DOHH2 (cell line): ENCODE measurements at regions not wholly inside any gene's neighbourhood (a gene's known extent, or its start where the extent isn't known, plus 50 kb on each side); places are given as distances from the start of the nearest gene placed in this dataset.

Experiments used
- H3F3A ChIP-seq: fragments of 200-600 bp; sonication (generic), shearing (Covaris generic); 2 replicates; pipeline ENCODE4 v1.6.0; 2016; ENCODE audit warnings: antibody characterized with exemption, mild to moderate bottlenecking; ENCODE audit not compliant: control insufficient read depth, insufficient read depth
- H3K27ac ChIP-seq: fragments of 200-600 bp; sonication (generic); 2 replicates; pipeline ENCODE4 v1.5.1; 2014; ENCODE audit warnings: low read depth, mild to moderate bottlenecking, low read length, moderate library complexity
- H3K27me3 ChIP-seq: fragments of 200-600 bp; sonication (generic); 2 replicates; pipeline ENCODE4 v1.6.1; 2014; ENCODE audit warnings: mild to moderate bottlenecking, low read length, mixed read lengths; ENCODE audit not compliant: control insufficient read depth
- H3K36me3 ChIP-seq: fragments of 200-600 bp; sonication (generic); 2 replicates; pipeline ENCODE4 v1.6.1; 2014; ENCODE audit warnings: mild to moderate bottlenecking, low read length, moderate library complexity, mixed read lengths; ENCODE audit not compliant: control insufficient read depth
- H3K4me1 ChIP-seq: fragments of 200-600 bp; sonication (generic); 2 replicates; pipeline ENCODE4 v1.6.1; 2014; ENCODE audit warnings: mild to moderate bottlenecking, low read length, mixed read lengths; ENCODE audit not compliant: control insufficient read depth
- H3K4me2 ChIP-seq: fragments of 200-600 bp; sonication (generic); 2 replicates; pipeline ENCODE4 v1.6.0; 2014; ENCODE audit warnings: mild to moderate bottlenecking, low read length, moderate library complexity
- H3K4me3 ChIP-seq: fragments of 200-600 bp; sonication (generic); 2 replicates; pipeline ENCODE4 v1.5.1; 2014; ENCODE audit warnings: mild to moderate bottlenecking, low read length, mixed read lengths
- H3K79me2 ChIP-seq: fragments of 200-600 bp; sonication (generic); 2 replicates; pipeline ENCODE4 v1.6.1; 2014; ENCODE audit warnings: mild to moderate bottlenecking, low read length, mixed read lengths; ENCODE audit not compliant: control insufficient read depth
- H3K9me2 ChIP-seq: fragments of 200-600 bp; sonication (generic); replicated peaks from 2 replicates; pipeline ENCODE4 v1.6.1; 2014; ENCODE audit warnings: mild to moderate bottlenecking, low read length, mixed read lengths; ENCODE audit not compliant: control insufficient read depth
- H3K9me3 ChIP-seq: fragments of 200-600 bp; sonication (generic); 2 replicates; pipeline ENCODE4 v1.6.1; 2014; ENCODE audit warnings: antibody characterized with exemption, low read length, mixed read lengths; ENCODE audit not compliant: control insufficient read depth, insufficient read depth
- H4K20me1 ChIP-seq: fragments of 200-600 bp; sonication (generic); 2 replicates; pipeline ENCODE4 v1.6.0; 2014; ENCODE audit warnings: low read depth, mild to moderate bottlenecking, antibody characterized with exemption, low read length, moderate library complexity; ENCODE audit not compliant: control insufficient read depth, insufficient read depth
- CTCF ChIP-seq: fragments of 200-600 bp; sonication (generic); IDR thresholded peaks from one replicate; pipeline ENCODE4 v1.5.1; 2014; ENCODE audit warnings: antibody characterized with exemption, mild to moderate bottlenecking, low read depth, low read length; ENCODE audit not compliant: poor library complexity, severe bottlenecking
- EZH2phosphoT487 ChIP-seq: fragments of 200-600 bp; sonication (generic); IDR thresholded peaks from 2 replicates; pipeline ENCODE4 v1.6.1; 2017; ENCODE audit warnings: borderline replicate concordance, mild to moderate bottlenecking, antibody characterized with exemption, low read length, moderate library complexity, mixed read lengths

- no peak for TF ChIP-seq CTCF
- no peak for TF ChIP-seq EZH2phosphoT487
- no peak overlapping the region for H3K4me2 ChIP-seq
- H3K79me2 ChIP-seq: no peaks in the 10 kb centered on the region
- H3K36me3 ChIP-seq: no peaks in the 10 kb centered on the region
- H3K4me1 ChIP-seq: no peaks in the 10 kb centered on the region
- no peaks in the 10 kb centered on the region for H3K9me3 ChIP-seq
- H3K27ac ChIP-seq: no peak overlapping the region
- no peak overlapping the region for H3K4me3 ChIP-seq
- no peaks in the 10 kb centered on the region for H3K27me3 ChIP-seq
- H3F3A ChIP-seq: no peaks in the 10 kb centered on the region
- H3K9me2 ChIP-seq: no peaks in the 10 kb centered on the region
- H4K20me1 ChIP-seq: no peaks in the 10 kb centered on the region
Observed at GRCh38 chr12:24270965-24271364, 321.5 kb upstream of the SOX5 start.

DNA sequence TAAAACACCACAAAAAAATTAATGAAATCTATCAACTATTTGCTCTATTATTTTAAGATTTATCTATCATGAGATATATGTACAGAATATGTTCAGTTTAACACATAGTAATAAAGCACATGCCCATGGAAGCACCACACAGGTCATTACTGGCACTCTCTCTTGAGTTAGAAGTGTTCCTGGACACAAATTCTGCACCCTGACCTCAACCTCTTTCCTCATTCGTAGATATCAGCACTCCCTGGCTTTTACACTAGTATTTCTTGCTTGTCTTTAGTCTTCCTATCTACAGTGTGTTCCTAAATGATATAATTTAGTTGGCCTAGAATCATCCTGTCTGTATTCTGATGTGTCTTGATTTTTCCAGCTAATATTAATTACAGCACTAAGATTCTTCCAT is 321.0 kb upstream of the SOX5 start:
- Histone ChIP-seq H3K9me2 (no peaks in the 10 kb centered on the region), H3K4me2 (no peak overlapping the region), H3K4me3 (no peak overlapping the region), H3K4me1 (no peaks in the 10 kb centered on the region), H3K27ac (no peak overlapping the region), H3F3A (no peaks in the 10 kb centered on the region), H4K20me1 (no peaks in the 10 kb centered on the region), H3K9me3 (no peaks in the 10 kb centered on the region), H3K79me2 (no peaks in the 10 kb centered on the region), H3K27me3 (no peaks in the 10 kb centered on the region), H3K36me3 (no peaks in the 10 kb centered on the region)
- TF ChIP-seq CTCF (no peak), EZH2phosphoT487 (no peak)

- Histone ChIP-seq H3K27ac (no peak overlapping the region), H3K4me1 (no peaks in the 10 kb centered on the region), H3K9me3 (no peaks in the 10 kb centered on the region), H3K9me2 (no peaks in the 10 kb centered on the region), H3K79me2 (no peaks in the 10 kb centered on the region), H4K20me1 (no peaks in the 10 kb centered on the region), H3K4me3 (no peak overlapping the region), H3K36me3 (no peaks in the 10 kb centered on the region), H3F3A (no peaks in the 10 kb centered on the region), H3K4me2 (no peak overlapping the region), H3K27me3 (no peaks in the 10 kb centered on the region)
- TF ChIP-seq EZH2phosphoT487: no peak
- no peak for TF ChIP-seq CTCF
Observed at GRCh38 chr12:24268663-24269186, 319.3 kb upstream of the SOX5 start.
